ENCODE measurements at regions not wholly inside any gene's neighbourhood (a gene's known extent, or its start where the extent isn't known, plus 50 kb on each side); places are given as distances from the start of the nearest gene placed in this dataset.

- Mint-ChIP-seq H3K4me3 (ENCODE audit: unreplicated experiment) (no peak overlapping the region), H3K27ac (ENCODE audit: unreplicated experiment) (no peak overlapping the region), H3K9me3 (ENCODE audit: unreplicated experiment) (no peaks in the 10 kb centered on the region), H3K36me3 (ENCODE audit: insufficient read depth, unreplicated experiment) (no peaks in the 10 kb centered on the region), H3K4me1 (ENCODE audit: low read depth, unreplicated experiment) (no peaks in the 10 kb centered on the region), H3K27me3 (ENCODE audit: insufficient read depth, unreplicated experiment) (peaks cover 16% of the 10 kb centered on the region)
- no TSS peak for BruUV-seq (replicated peaks)
- Histone ChIP-seq H3K9me3 (no peaks in the 10 kb centered on the region), H3K36me3 (ENCODE audit: control insufficient read depth, insufficient read depth, low read length) (no peaks in the 10 kb centered on the region), H3K27me3 (replicated peaks; ENCODE audit: control insufficient read depth, insufficient read depth, low read length) (no peaks in the 10 kb centered on the region), H3K4me3 (ENCODE audit: low read depth, low read length) (no peak overlapping the region), H3K4me1 (no peaks in the 10 kb centered on the region)
- POLR2A ChIA-PET: no interaction called here
- CTCF ChIA-PET: interaction anchor here (1.1 kb wide), 1 partner anchor 480 kb away, joined by 3 read pairs; no protein-coding TSS in a partner anchor
- intact Hi-C loops (cut with micrococcal nuclease; ENCODE audit: unreplicated experiment): no loop called here
- no peak for DNase-seq
- no peak for TF ChIP-seq CTCF (IDR thresholded peaks at IDR 0.05; ENCODE audit: insufficient read depth in 1 of 2, low read depth in 1 of 2, low read length in 1 of 2, severe bottlenecking in 1 of 2, unreplicated experiment in 1 of 2)
Measured at GRCh38 chr6:90420500-90420899, 123.9 kb upstream of the BACH2 start.

DNA sequence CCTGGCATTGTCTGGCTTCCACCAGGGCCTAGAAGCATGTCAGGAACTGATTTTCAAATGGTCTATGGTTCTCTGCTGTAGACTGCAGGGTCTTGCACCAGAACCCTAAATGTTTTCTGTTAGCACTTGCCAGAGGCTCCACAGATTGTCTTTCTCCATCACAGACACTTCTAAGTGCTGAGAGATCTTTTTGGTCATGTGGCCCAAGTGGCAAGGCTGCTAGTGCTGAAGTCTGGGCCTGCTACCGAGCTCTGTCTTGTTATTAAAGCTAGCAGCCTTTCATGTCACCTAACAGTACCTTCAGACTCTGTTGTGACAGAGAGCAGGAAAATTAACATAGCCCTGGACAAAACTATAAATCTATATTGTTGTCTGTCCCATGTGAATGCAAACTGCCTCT is 120.7 kb upstream of the BACH2 start:
- Mint-ChIP-seq H3K4me3 (ENCODE audit: unreplicated experiment) (no peak overlapping the region), H3K9me3 (ENCODE audit: unreplicated experiment) (no peaks in the 10 kb centered on the region), H3K4me1 (ENCODE audit: low read depth, unreplicated experiment) (peaks cover 6% of the 10 kb centered on the region), H3K27ac (ENCODE audit: unreplicated experiment) (no peak overlapping the region), H3K27me3 (ENCODE audit: insufficient read depth, unreplicated experiment) (peaks cover 14% of the 10 kb centered on the region), H3K36me3 (ENCODE audit: insufficient read depth, unreplicated experiment) (no peaks in the 10 kb centered on the region)
- intact Hi-C loops (cut with micrococcal nuclease; ENCODE audit: unreplicated experiment): no loop called here
- Histone ChIP-seq H3K9me3 (no peaks in the 10 kb centered on the region), H3K4me1 (no peaks in the 10 kb centered on the region), H3K4me3 (ENCODE audit: low read depth, low read length) (no peak overlapping the region), H3K27me3 (replicated peaks; ENCODE audit: control insufficient read depth, insufficient read depth, low read length) (no peaks in the 10 kb centered on the region), H3K36me3 (ENCODE audit: control insufficient read depth, insufficient read depth, low read length) (no peaks in the 10 kb centered on the region)
- ChIA-PET POLR2A (no interaction called here), CTCF (no interaction called here)
- no peak for TF ChIP-seq CTCF (IDR thresholded peaks at IDR 0.05; ENCODE audit: insufficient read depth in 1 of 2, low read depth in 1 of 2, low read length in 1 of 2, severe bottlenecking in 1 of 2, unreplicated experiment in 1 of 2)
- BruUV-seq (replicated peaks): no TSS peak
- no peak for DNase-seq

DNA sequence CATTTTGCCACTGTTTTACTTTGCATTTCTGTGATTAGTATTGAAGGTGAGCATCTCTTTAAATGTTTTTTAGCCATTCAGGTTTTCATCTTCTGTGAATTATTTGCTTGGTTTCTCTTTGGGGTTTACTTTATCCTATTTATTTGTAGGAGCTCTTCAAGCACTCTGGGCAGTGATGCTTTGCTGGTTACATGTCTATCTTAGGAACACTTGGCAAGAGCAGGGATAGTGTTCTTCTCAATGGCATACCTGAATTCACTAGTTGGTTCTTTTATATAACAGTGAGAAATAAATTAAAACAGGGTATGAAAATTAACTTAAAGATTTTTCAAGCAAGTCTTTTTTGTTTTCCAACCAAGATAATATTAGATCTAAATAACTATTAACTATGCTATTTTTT is 119.7 kb upstream of the BACH2 start:
- intact Hi-C loops (cut with micrococcal nuclease; ENCODE audit: unreplicated experiment): no loop called here
- POLR2A ChIA-PET: no interaction called here
- H3K27me3 Mint-ChIP-seq (ENCODE audit: insufficient read depth, unreplicated experiment): peaks cover 15% of the 10 kb centered on the region

More for the DNA sequence above, 119.7 kb upstream of the BACH2 start:
- Mint-ChIP-seq H3K9me3 (ENCODE audit: unreplicated experiment) (no peaks in the 10 kb centered on the region), H3K27ac (ENCODE audit: unreplicated experiment) (no peak overlapping the region), H3K36me3 (ENCODE audit: insufficient read depth, unreplicated experiment) (no peaks in the 10 kb centered on the region), H3K4me1 (ENCODE audit: low read depth, unreplicated experiment) (peaks cover 6% of the 10 kb centered on the region), H3K4me3 (ENCODE audit: unreplicated experiment) (no peak overlapping the region)
- H3K4me1 ChIP-seq: no peaks in the 10 kb centered on the region
- no peaks in the 10 kb centered on the region for H3K27me3 ChIP-seq (replicated peaks; ENCODE audit: control insufficient read depth, insufficient read depth, low read length)
- TF ChIP-seq CTCF (IDR thresholded peaks at IDR 0.05; ENCODE audit: insufficient read depth in 1 of 2, low read depth in 1 of 2, low read length in 1 of 2, severe bottlenecking in 1 of 2, unreplicated experiment in 1 of 2): no peak
- no peaks in the 10 kb centered on the region for H3K9me3 ChIP-seq
- DNase-seq: no peak
- no peaks in the 10 kb centered on the region for H3K36me3 ChIP-seq (ENCODE audit: control insufficient read depth, insufficient read depth, low read length)
- BruUV-seq (replicated peaks): no TSS peak
- no peak overlapping the region for H3K4me3 ChIP-seq (ENCODE audit: low read depth, low read length)
- CTCF ChIA-PET: no interaction called here

All from Caco-2 (cell line).